Stimulated activated CD8-positive, alpha-beta memory T cell treated with anti-CD3 and anti-CD28 coated beads, Interleukin-15, amount 100 ng/mL, for 48 hours (primary cell): ENCODE measurements at regions not wholly inside any gene's neighbourhood (a gene's known extent, or its start where the extent isn't known, plus 50 kb on each side); places are given as distances from the start of the nearest gene placed in this dataset.

Experiments used
- DNase-seq, 2 donors: peaks; one replicate each; pipeline ENCODE4 v3.0.0-alpha.2; 2020; ENCODE audit warnings: low read depth in 2 of 2

DNA sequence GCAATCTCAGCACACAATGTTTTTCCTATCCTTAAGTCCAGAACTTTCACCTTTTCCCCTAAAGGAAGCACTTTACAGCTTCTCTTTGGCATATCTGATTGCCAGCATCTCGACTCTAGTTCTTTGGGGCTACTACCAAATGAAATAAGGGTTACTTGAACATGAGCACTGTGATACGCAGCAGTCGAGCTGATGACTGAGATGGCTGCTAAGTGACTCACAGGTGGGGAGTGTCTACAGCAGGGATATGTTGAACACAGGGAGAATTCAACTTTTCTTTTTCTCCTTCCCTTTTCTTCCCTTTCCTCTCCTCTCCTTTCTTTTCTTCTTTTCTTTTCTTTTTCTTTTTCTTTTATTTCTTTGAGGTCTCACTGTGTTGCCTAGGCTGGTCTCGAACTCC, 334.8 kb downstream of the MAF start:
- DNase-seq, result no peak

DNA sequence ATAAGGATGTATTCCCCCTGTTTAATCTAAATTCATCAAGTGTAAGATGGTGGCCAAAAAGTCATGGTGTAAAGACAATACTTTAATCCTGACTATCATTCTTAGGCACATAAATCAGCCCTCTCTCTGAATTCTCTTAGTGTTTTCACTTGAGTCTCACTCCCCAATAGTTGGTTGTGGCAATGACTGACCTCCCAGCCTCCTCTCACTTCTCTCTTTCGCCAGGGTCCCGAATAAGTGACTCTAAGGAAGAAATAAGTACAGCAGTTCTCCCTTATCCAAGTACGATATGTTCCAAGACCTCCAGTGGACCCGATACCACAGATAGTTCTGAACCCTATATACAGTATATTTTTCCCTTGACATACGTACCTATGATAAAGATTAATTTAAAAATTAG, 335.3 kb downstream of the MAF start:
- DNase-seq, result no peak

DNA sequence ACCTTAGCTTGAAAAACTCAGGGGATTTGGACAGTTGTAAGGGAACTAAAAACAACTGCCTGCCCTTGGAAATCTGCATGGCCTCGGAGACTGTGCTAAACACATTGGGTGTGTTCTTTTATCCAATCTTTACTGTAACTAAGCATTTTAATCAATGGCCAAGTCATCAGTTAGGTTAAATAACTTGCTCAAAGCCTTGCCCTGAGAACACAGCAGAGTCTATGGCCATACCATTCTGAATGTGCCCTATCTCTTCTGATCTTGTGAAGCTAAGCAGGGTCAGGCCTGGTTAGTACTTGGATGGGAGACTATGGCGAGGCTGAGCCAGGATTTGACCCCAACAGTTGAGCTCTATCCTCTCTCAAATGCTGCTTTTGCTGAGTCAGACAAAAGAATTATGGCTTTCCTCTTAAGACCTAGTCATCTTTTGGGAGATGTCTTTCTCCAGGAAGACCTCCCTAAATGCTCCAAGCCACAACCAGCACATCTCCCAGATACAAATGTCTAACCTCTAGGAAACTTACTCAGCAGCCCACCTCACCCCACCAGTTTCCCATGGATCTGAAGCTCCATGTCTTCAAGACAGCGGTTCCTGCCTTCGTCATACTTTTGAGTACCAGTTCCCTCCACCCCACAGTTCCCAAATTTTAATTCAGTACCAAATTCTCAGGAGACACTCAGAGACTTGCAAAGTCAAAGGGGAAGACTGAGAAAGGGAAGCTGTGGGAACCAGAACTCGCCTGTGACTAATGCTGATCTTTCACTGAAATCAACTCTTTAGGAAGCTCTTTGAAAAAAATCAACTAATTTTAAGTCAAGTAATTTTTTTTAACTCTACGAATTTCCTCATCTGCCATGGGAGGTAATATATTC, 336.1 kb downstream of the MAF start:
- DNase-seq, result no peak

DNA sequence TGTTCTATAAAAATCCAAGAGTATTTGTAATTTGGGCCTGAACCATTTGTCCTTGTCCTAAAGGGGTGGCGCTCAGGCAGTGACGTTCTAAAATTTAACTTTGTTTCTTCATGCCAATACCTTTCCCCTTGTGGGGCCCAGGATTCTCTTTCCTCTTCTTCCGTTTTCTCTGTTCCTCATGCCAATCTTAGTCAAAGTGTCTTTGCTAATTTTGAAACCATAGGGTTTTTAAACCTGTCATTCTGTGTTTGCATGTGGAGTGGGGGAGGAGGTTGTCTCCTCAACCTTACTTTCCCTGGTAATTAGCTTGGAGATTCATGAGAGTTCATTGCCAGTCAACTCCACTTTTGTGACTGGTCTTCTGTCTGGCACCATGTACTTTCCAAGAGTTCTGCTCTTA, 337.1 kb downstream of the MAF start:
- DNase-seq, result no peak
